Brain microvascular endothelial cell (primary cell): ENCODE measurements at regions not wholly inside any gene's neighbourhood (a gene's known extent, or its start where the extent isn't known, plus 50 kb on each side); places are given as distances from the start of the nearest gene placed in this dataset.

ENCODE experiments used
- DNase-seq: peaks from one replicate; pipeline ENCODE4 v3.0.0-alpha.2; 2020
- H3K27ac ChIP-seq: fragments of 250-450 bp; sonication (Bioruptor Pico); 2 replicates; pipeline ENCODE4 v1.5.1; 2020; ENCODE audit warnings: mild to moderate bottlenecking, moderate library complexity
- H3K27me3 ChIP-seq: fragments of 250-450 bp; sonication (Bioruptor Pico); replicated peaks from 2 replicates; pipeline ENCODE4 v1.5.1; 2020; ENCODE audit warnings: mild to moderate bottlenecking
- H3K36me3 ChIP-seq: fragments of 250-450 bp; sonication (Bioruptor Pico); replicated peaks from 2 replicates; pipeline ENCODE4 v1.5.1; 2020; ENCODE audit warnings: mild to moderate bottlenecking
- H3K4me3 ChIP-seq: 2 replicates; pipeline ENCODE4 v1.5.1; 2011; ENCODE audit warnings: low read depth, mild to moderate bottlenecking, control low read depth, low read length, moderate library complexity
- CTCF ChIP-seq: IDR thresholded peaks from 2 replicates; pipeline ENCODE4 v1.5.1; 2011; ENCODE audit warnings: low read depth, mild to moderate bottlenecking, moderate library complexity, low read length, control low read depth, inconsistent platforms; ENCODE audit errors: missing control alignments
- in situ Hi-C: cut with HindIII; loops from 2 replicates; pipeline ENCODE4 v1.10.0; 2017; ENCODE audit warnings: low sequenced_read_pairs, low pct_ligation_motif_present

GRCh38 chr14:41355866-41356265 lies 250.8 kb upstream of the LRFN5 start:
- Histone ChIP-seq H3K36me3 (no peaks in the 10 kb centered on the region), H3K4me3 (no peak overlapping the region), H3K27ac (no peak overlapping the region), H3K27me3 (no peaks in the 10 kb centered on the region)
- no peak for TF ChIP-seq CTCF
- in situ Hi-C loops = no loop called here
- no peak for DNase-seq

GRCh38 chr14:41350476-41350875 lies 256.2 kb upstream of the LRFN5 start:
- no peaks in the 10 kb centered on the region for H3K27me3 ChIP-seq
- no peak overlapping the region for H3K27ac ChIP-seq
- in situ Hi-C loops = no loop called here
- DNase-seq = no peak
- no peak for TF ChIP-seq CTCF
- H3K36me3 ChIP-seq = no peaks in the 10 kb centered on the region
- H3K4me3 ChIP-seq = no peak overlapping the region

GRCh38 chr14:41349289-41349910 lies 257.3 kb upstream of the LRFN5 start:
- TF ChIP-seq CTCF = no peak
- in situ Hi-C loops = no loop called here
- no peak for DNase-seq
- no peaks in the 10 kb centered on the region for H3K36me3 ChIP-seq
- H3K27me3 ChIP-seq = no peaks in the 10 kb centered on the region
- no peak overlapping the region for H3K27ac ChIP-seq
- H3K4me3 ChIP-seq = no peak overlapping the region

GRCh38 chr14:41343857-41344256 lies 262.8 kb upstream of the LRFN5 start:
- TF ChIP-seq CTCF = no peak
- no peak for DNase-seq
- in situ Hi-C loops = no loop called here
- no peaks in the 10 kb centered on the region for H3K36me3 ChIP-seq
- no peak overlapping the region for H3K4me3 ChIP-seq
- H3K27me3 ChIP-seq = no peaks in the 10 kb centered on the region
- H3K27ac ChIP-seq = no peak overlapping the region

DNA sequence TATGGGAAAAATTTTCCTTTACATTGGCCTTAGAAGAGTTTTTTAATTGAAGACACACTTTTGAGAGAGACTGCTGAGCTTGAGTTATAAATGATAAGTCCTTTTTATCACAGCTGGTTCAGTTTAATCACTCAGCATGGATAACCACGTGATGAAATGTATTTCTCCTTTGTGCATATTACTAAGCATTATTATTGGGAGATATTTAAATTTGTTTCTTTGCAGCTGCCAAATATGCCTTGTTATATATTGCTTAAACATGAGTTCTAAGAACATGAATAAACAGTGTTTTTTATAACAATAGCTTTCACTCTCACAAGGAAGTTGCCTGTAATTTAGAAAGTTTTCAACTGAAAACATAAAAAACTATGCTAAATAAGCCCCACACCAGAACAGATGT lies 293.5 kb upstream of the LRFN5 start:
- no peak for TF ChIP-seq CTCF
- in situ Hi-C loops = no loop called here

GRCh38 chr14:41303506-41303905 lies 303.2 kb upstream of the LRFN5 start:
- in situ Hi-C loops = no loop called here
- Histone ChIP-seq H3K27ac (no peak overlapping the region), H3K36me3 (no peaks in the 10 kb centered on the region), H3K4me3 (no peak overlapping the region), H3K27me3 (no peaks in the 10 kb centered on the region)
- no peak for TF ChIP-seq CTCF
- no peak for DNase-seq

More for the DNA sequence above, 293.5 kb upstream of the LRFN5 start:
- Histone ChIP-seq H3K36me3 (no peaks in the 10 kb centered on the region), H3K4me3 (no peak overlapping the region), H3K27ac (no peak overlapping the region), H3K27me3 (no peaks in the 10 kb centered on the region)
- DNase-seq = no peak
